Neural progenitor cell (in vitro differentiated cells): ENCODE measurements at regions not wholly inside any gene's neighbourhood (a gene's known extent, or its start where the extent isn't known, plus 50 kb on each side); places are given as distances from the start of the nearest gene placed in this dataset.

Experiments used
- DNase-seq: peaks from one replicate; pipeline ENCODE4 v3.0.0-alpha.2; 2016; ENCODE audit warnings: low spot score
- H2AFZ ChIP-seq: fragments of 200-600 bp; sonication (generic); replicated peaks from 2 replicates; pipeline ENCODE4 v1.6.1; 2016; ENCODE audit warnings: antibody characterized with exemption
- H3F3A ChIP-seq: fragments of 200-600 bp; sonication (generic); 2 replicates; pipeline ENCODE4 v1.6.1; 2016; ENCODE audit warnings: antibody characterized with exemption, low read depth
- H3K27ac ChIP-seq: fragments of 200-600 bp; sonication (generic); 2 replicates; pipeline ENCODE4 v1.5.1; 2016; ENCODE audit warnings: mild to moderate bottlenecking
- H3K27me3 ChIP-seq: fragments of 200-600 bp; sonication (generic); 2 replicates; pipeline ENCODE4 v1.6.1; 2016; ENCODE audit warnings: mild to moderate bottlenecking, moderate library complexity
- H3K36me3 ChIP-seq: fragments of 200-600 bp; sonication (generic); 2 replicates; pipeline ENCODE4 v1.5.1; 2016
- H3K4me1 ChIP-seq: fragments of 200-600 bp; sonication (generic); 2 replicates; pipeline ENCODE4 v1.6.1; 2016; ENCODE audit warnings: mixed run types
- H3K4me2 ChIP-seq: fragments of 200-600 bp; sonication (generic); 2 replicates; pipeline ENCODE4 v1.6.1; 2016
- H3K4me3 ChIP-seq: fragments of 200-600 bp; sonication (generic); 2 replicates; pipeline ENCODE4 v1.5.1; 2016
- H3K79me2 ChIP-seq: fragments of 200-600 bp; sonication (generic); 2 replicates; pipeline ENCODE4 v1.6.1; 2016; ENCODE audit warnings: low read depth
- H3K9ac ChIP-seq: fragments of 200-600 bp; sonication (generic); 2 replicates; pipeline ENCODE4 v1.6.1; 2016
- H3K9me3 ChIP-seq: fragments of 200-600 bp; sonication (generic); 2 replicates; pipeline ENCODE4 v1.5.1; 2016; ENCODE audit warnings: low read depth
- H4K20me1 ChIP-seq: fragments of 200-600 bp; sonication (generic); 2 replicates; pipeline ENCODE4 v1.6.1; 2016; ENCODE audit warnings: low read depth
- H3K27ac Mint-ChIP-seq: 3 replicates; pipeline ENCODE4 v1.8.0; 2021; ENCODE audit warnings: mixed read lengths
- H3K27me3 Mint-ChIP-seq: 2 replicates; pipeline ENCODE4 v1.8.0; 2022; ENCODE audit warnings: low read depth, mild to moderate bottlenecking, inconsistent platforms, moderate library complexity, mixed read lengths; ENCODE audit not compliant: insufficient read depth
- H3K36me3 Mint-ChIP-seq: 3 replicates; pipeline ENCODE4 v1.8.0; 2021; ENCODE audit warnings: mixed read lengths
- H3K4me1 Mint-ChIP-seq: 3 replicates; pipeline ENCODE4 v1.8.0; 2021; ENCODE audit warnings: mixed read lengths
- H3K4me3 Mint-ChIP-seq: 3 replicates; pipeline ENCODE4 v1.8.0; 2021; ENCODE audit warnings: mild to moderate bottlenecking, moderate library complexity, mixed read lengths
- H3K9me3 Mint-ChIP-seq: 3 replicates; pipeline ENCODE4 v1.8.0; 2020; ENCODE audit warnings: mixed read lengths
- EZH2 ChIP-seq: fragments of 200-600 bp; sonication (generic); IDR thresholded peaks from 2 replicates; pipeline ENCODE4 v1.6.1; 2017; ENCODE audit warnings: antibody characterized with exemption, mild to moderate bottlenecking, moderate library complexity
- EZH2phosphoT487 ChIP-seq: fragments of 200-600 bp; sonication (generic); IDR thresholded peaks from 2 replicates; pipeline ENCODE4 v1.6.1; 2017; ENCODE audit warnings: antibody characterized with exemption
- TF ChIP-seq, protein P1 (sequence below): fragments of 200-600 bp; sonication (generic); IDR thresholded peaks from 2 replicates; pipeline ENCODE4 v1.5.1; 2017; ENCODE audit warnings: antibody characterized with exemption, mild to moderate bottlenecking

DNA sequence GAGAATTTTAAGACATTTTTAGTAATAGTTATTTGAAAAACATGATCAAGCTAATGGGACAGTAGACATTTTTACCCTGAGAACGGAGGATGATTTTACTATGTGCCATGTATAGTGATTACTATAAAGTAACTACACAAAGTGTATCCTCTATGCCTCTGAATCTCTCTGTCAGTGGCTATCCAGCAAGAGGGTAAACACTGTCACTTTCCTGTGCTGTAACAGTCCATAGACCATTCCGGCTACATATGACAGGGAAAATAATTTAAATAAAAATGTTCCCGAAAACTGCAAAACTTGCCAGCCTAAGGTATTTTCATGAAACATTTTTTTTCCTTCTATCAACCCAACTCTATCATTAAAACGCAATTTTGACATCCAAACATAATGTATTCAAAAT is 1632.2 kb upstream of the ACVR2A start:
- H3K27ac Mint-ChIP-seq: no peak overlapping the region
- Histone ChIP-seq H3K79me2 (no peaks in the 10 kb centered on the region), H3K9me3 (no peaks in the 10 kb centered on the region), H2AFZ (no peak overlapping the region), H3K27ac (no peak overlapping the region), H3K9ac (no peak overlapping the region), H4K20me1 (no peaks in the 10 kb centered on the region), H3K27me3 (no peaks in the 10 kb centered on the region), H3K4me3 (no peak overlapping the region), H3K4me1 (no peaks in the 10 kb centered on the region), H3F3A (no peaks in the 10 kb centered on the region), H3K4me2 (no peak overlapping the region), H3K36me3 (no peaks in the 10 kb centered on the region)
- no peak overlapping the region for H3K4me3 Mint-ChIP-seq
- H3K36me3 Mint-ChIP-seq: no peaks in the 10 kb centered on the region
- DNase-seq: no peak
- TF ChIP-seq, protein P1, sequence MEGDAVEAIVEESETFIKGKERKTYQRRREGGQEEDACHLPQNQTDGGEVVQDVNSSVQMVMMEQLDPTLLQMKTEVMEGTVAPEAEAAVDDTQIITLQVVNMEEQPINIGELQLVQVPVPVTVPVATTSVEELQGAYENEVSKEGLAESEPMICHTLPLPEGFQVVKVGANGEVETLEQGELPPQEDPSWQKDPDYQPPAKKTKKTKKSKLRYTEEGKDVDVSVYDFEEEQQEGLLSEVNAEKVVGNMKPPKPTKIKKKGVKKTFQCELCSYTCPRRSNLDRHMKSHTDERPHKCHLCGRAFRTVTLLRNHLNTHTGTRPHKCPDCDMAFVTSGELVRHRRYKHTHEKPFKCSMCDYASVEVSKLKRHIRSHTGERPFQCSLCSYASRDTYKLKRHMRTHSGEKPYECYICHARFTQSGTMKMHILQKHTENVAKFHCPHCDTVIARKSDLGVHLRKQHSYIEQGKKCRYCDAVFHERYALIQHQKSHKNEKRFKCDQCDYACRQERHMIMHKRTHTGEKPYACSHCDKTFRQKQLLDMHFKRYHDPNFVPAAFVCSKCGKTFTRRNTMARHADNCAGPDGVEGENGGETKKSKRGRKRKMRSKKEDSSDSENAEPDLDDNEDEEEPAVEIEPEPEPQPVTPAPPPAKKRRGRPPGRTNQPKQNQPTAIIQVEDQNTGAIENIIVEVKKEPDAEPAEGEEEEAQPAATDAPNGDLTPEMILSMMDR: no peak
- TF ChIP-seq EZH2phosphoT487 (no peak), EZH2 (no peak)
- no peaks in the 10 kb centered on the region for H3K27me3 Mint-ChIP-seq
- no peaks in the 10 kb centered on the region for H3K9me3 Mint-ChIP-seq
- H3K4me1 Mint-ChIP-seq: no peaks in the 10 kb centered on the region

DNA sequence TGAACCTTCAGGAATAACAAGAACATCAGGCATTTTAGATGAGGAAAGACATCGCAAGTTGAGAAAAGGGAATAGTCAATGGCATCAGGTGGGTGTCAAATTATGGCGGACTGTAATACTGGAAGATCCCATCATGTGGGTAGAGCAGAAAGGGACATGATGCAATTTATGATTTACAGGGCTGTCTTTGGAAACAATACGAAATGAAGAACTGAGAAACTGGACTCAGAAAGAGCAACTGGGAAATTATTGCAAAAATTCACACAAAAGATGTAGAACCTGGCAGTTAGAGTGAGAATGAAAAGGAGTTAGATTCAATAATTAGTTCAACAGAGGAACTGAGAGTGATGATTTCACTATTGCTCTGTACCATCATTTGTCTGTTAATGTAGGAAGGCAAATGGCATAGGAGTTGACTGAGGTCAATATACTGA is 1635.0 kb upstream of the ACVR2A start:
- Histone ChIP-seq H3K36me3 (no peaks in the 10 kb centered on the region), H4K20me1 (no peaks in the 10 kb centered on the region), H3K79me2 (no peaks in the 10 kb centered on the region), H3K27me3 (no peaks in the 10 kb centered on the region), H3K4me3 (no peak overlapping the region), H2AFZ (no peak overlapping the region), H3K27ac (no peak overlapping the region), H3K4me1 (no peaks in the 10 kb centered on the region), H3K4me2 (no peak overlapping the region), H3K9ac (no peak overlapping the region), H3F3A (no peaks in the 10 kb centered on the region), H3K9me3 (no peaks in the 10 kb centered on the region)
- H3K27me3 Mint-ChIP-seq: no peaks in the 10 kb centered on the region
- H3K36me3 Mint-ChIP-seq: no peaks in the 10 kb centered on the region
- H3K4me1 Mint-ChIP-seq: no peaks in the 10 kb centered on the region
- no peak overlapping the region for H3K27ac Mint-ChIP-seq
- TF ChIP-seq, protein P1: no peak
- TF ChIP-seq EZH2 (no peak), EZH2phosphoT487 (no peak)
- H3K4me3 Mint-ChIP-seq: no peak overlapping the region
- no peak for DNase-seq
- H3K9me3 Mint-ChIP-seq: no peaks in the 10 kb centered on the region

DNA sequence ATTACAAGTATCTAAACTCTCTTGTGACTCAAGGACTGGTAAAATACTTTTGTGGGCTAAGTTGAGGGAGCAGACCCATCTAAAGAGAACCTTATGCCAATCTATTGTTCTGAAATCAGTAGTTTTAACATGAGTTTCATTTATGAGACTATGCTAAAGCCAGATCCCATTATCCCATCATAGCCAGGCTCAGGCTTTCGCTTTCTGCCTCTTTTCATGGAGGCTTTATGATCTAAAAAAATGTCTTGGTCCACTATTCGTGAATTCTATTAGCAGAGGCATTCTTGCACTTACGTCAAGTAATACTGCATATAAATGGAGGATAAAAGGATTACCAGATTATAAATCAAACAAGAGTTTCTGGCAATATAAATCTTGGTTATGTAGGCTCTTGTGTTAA is 1636.9 kb upstream of the ACVR2A start:
- Histone ChIP-seq H3K36me3 (no peaks in the 10 kb centered on the region), H3K4me1 (no peaks in the 10 kb centered on the region), H4K20me1 (no peaks in the 10 kb centered on the region), H3F3A (no peaks in the 10 kb centered on the region), H2AFZ (no peak overlapping the region), H3K9ac (no peak overlapping the region), H3K27me3 (no peaks in the 10 kb centered on the region), H3K4me3 (no peak overlapping the region), H3K79me2 (no peaks in the 10 kb centered on the region), H3K4me2 (no peak overlapping the region), H3K27ac (no peak overlapping the region), H3K9me3 (no peaks in the 10 kb centered on the region)
- Mint-ChIP-seq H3K4me1 (no peaks in the 10 kb centered on the region), H3K4me3 (no peak overlapping the region), H3K27me3 (no peaks in the 10 kb centered on the region), H3K27ac (no peak overlapping the region), H3K36me3 (no peaks in the 10 kb centered on the region), H3K9me3 (no peaks in the 10 kb centered on the region)
- TF ChIP-seq EZH2 (no peak), EZH2phosphoT487 (no peak)
- TF ChIP-seq, protein P1: no peak
- no peak for DNase-seq
